Suppressor macrophage treated with lipopolysaccharide for 1 hour (primary cell): ENCODE measurements at regions not wholly inside any gene's neighbourhood (a gene's known extent, or its start where the extent isn't known, plus 50 kb on each side); places are given as distances from the start of the nearest gene placed in this dataset.
"Not testable (repeated sequence)": the region's sequence is repeated elsewhere in the genome, so short reads cannot be mapped to it uniquely, and the experiment has no call there.

Experiments used
- DNase-seq, 3 donors: peaks; one replicate each; pipeline ENCODE4 v3.0.0-alpha.2; 2020 to 2022

- no peak for DNase-seq
Observed at GRCh38 chr17:6254036-6254435, 180.9 kb downstream of the AIPL1 start.

DNA sequence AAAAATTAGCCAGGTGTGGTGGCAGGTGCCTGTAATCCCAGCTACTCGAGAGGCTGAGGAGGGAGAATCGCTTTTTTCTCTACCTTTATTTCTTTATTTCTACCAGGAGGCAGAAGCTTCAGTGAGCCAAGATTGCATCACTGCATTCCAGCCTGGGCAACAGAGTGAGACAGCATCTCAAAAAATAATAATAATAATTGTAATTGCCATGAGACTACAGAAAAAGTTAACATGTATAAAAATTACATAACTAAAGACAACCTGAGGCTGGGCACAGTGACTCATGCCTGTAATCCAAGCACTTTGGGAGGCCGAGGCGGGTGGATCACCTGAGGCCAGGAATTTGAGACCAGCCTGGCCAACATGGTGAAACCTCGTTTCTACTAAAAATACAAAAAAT is 181.5 kb downstream of the WSCD1 start:
- DNase-seq, result not testable (repeated sequence)

DNA sequence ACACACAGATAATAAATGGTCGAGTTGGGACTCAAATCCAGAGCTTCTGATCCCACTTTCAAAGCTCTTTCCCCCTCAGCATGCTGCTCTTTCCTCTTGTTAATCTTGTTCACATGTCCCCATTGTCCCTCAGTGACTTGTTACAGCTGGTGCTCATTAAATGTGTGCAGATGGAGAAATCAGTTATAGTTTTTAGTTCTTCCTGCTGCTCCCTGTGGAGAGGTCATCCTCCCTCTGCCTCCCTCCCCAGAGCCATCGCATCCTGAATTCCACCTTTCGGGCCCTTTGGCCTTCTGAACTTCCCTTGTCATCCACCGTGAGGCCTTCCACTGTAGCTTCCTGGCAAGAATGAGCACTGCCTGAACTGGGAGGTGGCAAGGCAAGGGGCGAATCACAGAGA is 179.6 kb downstream of the WSCD1 start:
- DNase-seq, result no peak

DNA sequence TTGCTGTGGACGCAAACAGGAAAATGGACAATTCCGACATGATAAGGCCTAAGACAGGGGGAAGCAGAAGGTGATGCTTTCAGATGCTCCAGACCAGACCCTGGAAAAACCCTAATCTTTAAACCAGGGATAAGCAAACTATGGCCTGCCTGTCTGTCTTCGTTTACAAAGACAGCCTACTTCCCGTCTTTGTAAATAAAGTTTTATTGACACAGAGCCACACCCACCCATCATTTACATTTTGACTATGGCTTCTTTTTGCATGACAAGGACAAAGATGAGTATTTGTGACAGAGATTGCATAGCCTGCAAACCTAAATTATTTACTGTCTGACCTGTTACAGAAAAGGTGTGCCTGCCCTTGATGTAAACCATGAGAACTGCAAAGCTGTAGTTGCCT is 177.9 kb downstream of the WSCD1 start:
- no peak for DNase-seq

GRCh38 chr17:6245301-6246177 is 175.4 kb downstream of the WSCD1 start:
- no peak for DNase-seq

DNA sequence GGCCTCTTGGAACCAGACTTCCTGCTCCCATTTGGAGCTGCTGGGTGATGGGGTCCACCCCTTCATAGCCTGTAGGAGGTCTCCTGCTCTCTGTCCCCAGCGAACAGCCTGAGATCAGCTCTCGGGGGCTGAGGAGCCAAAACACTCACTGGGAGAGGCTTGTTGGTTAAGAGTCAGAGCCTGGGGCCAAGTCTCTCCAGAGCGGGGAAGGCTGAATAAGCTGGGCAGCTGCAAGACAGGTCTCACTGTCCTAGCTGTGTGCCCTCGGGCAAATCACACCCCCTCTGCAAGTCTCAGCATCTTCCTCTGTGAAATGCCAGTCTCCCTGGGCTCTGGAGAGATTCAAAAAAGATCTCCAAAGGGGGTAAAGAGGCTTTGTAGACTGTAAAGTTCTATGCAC is 174.6 kb downstream of the WSCD1 start:
- no peak for DNase-seq

GRCh38 chr17:6244253-6244652 is 174.1 kb downstream of the WSCD1 start:
- no peak for DNase-seq

- DNase-seq, result no peak
Observed at GRCh38 chr17:6243186-6243585, 173.0 kb downstream of the WSCD1 start.

DNA sequence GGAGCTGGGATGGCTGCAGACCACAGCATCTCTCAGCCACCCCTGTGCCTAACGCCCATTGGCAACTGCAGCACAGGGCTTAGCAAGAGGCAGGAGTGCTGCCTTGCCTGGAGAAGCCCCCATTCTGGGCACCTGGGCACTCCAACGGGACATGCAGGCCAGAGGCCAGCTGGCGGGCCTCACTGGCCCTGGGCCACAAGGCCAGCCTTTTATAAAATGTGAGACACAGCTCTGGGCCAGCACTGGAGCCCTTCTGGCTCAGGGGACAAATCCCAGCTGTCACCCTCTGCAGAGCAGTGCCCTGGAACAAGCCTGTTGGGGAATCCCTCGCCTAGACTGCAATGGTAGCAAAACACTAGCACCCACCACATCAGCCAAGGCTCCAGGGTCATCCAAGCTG is 171.8 kb downstream of the WSCD1 start:
- no peak for DNase-seq

DNA sequence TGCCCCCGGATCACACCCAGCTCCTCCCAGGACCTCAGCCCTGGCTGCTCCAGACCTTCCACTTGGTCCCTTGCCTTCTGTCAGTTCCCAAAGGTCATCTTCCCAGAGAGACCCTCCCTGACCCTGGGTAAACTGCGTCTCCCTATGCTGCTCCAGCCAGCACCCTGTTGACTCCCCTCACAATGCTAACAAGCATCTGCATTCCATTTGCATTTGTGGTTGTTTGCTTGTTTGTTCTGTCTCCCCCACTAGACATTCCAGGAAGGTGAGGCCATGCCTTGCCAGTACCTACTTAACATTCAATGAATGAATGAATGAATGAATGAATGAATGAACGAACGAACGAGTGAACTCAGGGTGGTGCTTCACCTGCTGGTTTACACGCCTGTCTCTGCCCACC is 171.2 kb downstream of the WSCD1 start:
- DNase-seq, result no peak

DNA sequence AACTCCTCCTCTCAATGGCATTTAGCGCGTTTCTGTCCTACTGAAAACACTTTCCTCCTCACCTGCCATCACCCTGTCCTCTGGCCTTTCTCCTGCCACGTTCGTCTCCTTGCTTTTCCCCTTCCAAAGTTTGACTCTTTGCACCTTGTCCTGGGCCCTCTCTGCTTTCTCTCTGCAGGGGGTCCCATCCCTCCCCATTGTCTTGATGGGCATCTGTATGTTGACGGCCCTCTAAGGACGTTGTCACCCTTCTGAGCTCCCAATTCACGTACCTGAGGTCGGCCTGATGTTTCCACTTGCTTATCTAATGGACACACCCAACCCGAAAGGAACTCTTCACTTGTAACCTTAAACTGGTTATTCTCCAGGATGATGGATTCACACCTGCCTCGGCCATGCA is 170.4 kb downstream of the WSCD1 start:
- DNase-seq, result no peak

DNA sequence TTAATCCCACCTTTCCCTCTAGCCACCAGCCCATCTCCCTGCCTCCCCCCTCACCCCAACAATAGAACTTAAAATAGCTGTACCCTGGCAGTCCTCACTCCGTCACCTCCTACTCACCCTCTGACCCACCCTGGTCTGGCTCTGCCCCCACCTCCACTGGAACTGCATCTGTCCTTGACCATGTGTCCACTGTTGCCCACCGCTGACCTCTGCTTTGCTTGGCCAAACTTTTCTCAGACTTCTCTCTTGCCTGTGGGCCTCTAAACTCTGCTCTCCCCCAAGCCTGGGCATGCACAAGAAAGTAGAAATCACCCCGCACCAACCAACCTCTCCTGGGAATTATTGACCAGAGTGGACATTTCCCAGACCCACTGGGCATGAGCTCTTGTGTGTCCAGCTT is 169.8 kb downstream of the WSCD1 start:
- no peak for DNase-seq

GRCh38 chr17:6239241-6239798 is 169.1 kb downstream of the WSCD1 start:
- no peak for DNase-seq

- DNase-seq, result no peak
Observed at GRCh38 chr17:6233856-6234255, 163.7 kb downstream of the WSCD1 start.

DNA sequence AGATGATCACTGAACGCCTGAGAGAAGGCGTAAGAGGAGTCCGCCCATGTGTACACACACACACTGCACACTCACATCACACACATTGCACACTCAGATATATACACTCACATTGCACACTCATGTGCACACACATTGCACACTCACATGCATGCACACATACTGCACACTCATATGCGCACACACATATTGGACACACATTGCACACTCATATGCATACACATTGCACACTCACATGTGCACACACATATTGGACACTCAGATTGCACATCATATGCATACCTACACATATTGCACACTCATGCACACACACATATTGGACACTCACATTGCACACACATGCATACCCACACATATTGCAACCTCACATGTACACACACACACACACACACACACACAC is 163.2 kb downstream of the WSCD1 start:
- DNase-seq, result no peak

DNA sequence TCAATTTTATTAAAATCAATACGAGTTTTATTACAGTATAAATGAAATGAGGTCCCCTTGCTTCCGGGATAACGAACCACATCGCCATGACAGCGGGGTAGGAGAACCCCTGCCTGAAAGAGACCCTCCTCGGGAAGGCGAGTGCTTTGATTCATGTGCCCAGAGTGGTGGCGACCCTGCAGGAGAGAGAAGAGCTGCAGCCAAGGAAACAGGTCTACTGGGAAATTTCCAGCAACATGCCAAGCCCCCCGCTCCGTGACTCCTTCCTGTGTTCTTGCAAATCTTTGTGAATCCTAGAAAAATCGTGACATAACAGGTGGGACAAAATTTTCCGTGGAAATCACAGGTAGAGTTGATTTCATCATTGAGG is 162.5 kb downstream of the WSCD1 start:
- no peak for DNase-seq

DNA sequence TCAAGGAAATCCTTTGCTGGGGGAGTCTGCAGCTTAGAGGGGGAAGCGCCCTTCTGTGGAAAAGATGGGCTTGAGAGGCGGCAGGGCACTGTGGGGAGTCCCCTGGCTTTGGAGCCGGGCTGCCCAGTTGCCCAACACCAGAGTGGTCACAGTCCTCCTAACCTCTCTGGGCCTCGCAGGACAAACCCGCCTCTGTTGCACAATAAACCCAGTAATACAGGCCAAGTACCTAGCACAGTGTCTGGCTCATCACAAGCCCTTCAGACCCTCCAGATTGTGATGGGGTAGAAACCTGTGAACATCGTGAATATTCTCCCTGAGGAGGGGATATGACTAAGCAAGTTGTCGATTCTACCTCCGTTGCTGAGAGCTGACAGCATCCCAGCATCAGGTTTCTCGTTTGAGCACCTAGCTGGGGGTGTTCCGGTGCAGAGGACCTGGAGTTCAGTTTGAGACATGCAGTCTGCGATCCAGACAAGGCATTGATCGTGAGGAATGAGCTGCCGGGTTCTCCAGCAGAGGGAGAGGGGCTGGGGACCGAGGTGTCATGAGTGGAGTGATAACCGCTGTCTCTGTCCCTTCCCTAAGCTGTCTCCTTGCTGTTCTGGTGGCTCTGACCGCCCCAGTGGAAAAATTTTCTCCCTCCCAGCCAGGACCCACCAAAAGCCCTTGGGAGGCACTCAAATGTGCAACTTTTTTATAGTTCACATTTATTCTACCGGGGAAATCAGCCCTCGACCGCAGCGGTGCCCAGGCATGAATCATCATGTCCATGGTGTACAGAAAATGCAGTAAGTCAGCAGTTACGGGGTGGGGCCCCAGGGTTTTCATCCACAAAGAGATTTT is 161.9 kb downstream of the WSCD1 start:
- no peak for DNase-seq

- DNase-seq, result no peak
Observed at GRCh38 chr17:6231465-6231864, 161.3 kb downstream of the WSCD1 start.

GRCh38 chr17:6218333-6218732 is 148.2 kb downstream of the WSCD1 start:
- no peak for DNase-seq

DNA sequence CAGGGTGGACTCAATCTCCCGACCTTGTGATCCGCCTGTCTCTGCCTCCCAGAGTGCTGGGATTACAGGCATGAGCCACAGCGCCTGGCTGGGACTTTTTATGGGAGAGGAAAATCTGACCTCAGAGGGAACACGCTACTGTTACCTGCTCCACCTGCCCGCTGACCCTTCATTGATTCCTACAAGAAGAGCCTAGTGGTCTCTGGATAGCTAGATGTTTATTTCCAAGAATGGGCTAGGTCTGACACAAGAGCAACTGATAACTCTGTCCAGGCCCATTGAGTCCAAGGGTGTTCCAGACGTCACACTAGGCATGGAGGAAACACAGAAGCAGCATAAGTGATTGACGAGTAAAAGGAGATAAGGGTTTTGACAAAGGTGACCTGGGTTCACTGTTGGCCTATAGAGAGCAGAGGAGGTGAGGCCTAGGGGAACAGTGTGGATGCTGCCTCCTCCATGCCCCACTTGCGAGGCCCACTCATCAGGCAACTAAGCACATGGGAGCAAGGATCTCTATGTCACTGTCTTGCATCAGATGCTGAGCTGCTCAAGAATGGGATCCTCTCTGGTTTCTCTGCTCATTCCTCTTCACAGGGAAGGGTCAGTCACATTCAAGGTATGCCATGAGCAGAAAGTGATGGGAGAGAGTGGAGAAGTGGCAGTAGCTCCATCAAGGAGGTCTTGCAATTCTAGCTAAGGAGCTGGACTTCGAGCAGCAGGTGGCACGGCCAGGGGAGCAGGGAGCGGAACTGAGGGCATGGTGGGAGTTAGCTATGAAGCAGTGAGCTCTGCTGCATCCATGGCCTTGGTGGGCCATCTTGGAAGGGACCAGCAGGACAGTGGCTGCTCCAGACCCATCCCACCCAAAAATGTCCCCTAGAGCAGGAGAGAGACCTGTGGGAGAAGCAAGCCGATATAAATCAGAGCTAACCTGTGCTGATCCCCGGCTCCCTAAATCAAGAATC is 145.2 kb downstream of the WSCD1 start:
- no peak for DNase-seq

DNA sequence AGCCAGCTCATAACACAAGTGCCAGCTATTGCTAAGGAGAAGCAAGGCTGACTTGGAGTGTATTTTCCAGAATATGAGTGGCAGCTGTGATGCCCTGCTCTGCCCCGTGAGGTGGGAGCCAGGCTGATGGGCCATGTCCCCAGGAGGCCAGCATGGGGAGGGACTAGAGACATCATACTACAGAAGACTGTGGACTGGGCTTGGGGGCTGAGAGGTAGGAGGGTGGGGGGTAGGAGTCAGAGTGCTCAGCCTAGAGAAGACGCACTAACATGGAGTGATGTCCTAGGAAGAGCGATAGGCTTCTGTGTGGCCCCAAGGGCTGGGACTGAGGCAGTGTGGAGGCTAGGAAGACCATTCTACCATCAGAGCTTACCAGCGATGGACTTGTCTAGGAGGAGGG is 143.7 kb downstream of the WSCD1 start:
- DNase-seq, result no peak

- DNase-seq, result no peak
Observed at GRCh38 chr17:6212766-6213165, 142.6 kb downstream of the WSCD1 start.

DNA sequence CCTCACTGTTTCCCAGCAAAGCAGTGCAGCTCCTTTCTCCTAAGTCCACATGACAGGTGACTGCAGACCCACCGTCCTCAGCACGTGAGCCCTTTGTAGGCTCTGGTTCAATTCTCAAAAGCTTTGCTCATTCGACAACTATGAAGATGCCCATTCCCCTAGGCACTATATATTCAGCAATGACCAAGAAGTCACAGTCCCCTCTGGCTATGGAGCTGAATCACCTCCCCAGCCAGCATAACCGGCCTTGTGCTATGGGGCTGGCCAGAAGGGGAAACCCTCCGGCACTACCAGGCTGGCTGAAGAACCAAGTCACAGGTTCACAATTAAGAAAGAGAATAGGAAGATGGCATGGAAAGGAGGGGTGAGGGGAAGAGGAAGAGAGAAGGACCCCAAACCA is 139.7 kb downstream of the WSCD1 start:
- no peak for DNase-seq
